CD4-positive, alpha-beta memory T cell (primary cell): ENCODE measurements at regions not wholly inside any gene's neighbourhood (a gene's known extent, or its start where the extent isn't known, plus 50 kb on each side); places are given as distances from the start of the nearest gene placed in this dataset.
"Not testable (repeated sequence)": the region's sequence is repeated elsewhere in the genome, so short reads cannot be mapped to it uniquely, and the experiment has no call there.

ENCODE experiments used
- CTCF ChIA-PET: fragments of 350-600 bp; sonication (Branson Sonifier 250); formaldehyde crosslinking; loops from one replicate; lab custom pipeline; 2021; ENCODE audit warnings: inconsistent platforms; ENCODE audit not compliant: partially characterized antibody; lab: Charles Lee
- POLR2A ChIA-PET: fragments of 350-600 bp; sonication (Branson Sonifier 250); formaldehyde crosslinking; loops from one replicate; lab custom pipeline; 2021; ENCODE audit not compliant: partially characterized antibody; lab: Charles Lee
- DNase-seq, 5 donors: peaks; one replicate each; pipeline versions ENCODE4 v3.0.0 to v3.0.0-alpha.2; 2020 to 2022; ENCODE audit warnings: mixed read lengths in 1 of 5
- H3K27ac ChIP-seq: one replicate; pipeline ENCODE4 v1.7.0; 2013; ENCODE audit warnings: low read depth, low read length
- H3K27me3 ChIP-seq: 2 replicates; pipeline ENCODE4 v1.7.0; 2013; ENCODE audit warnings: mild to moderate bottlenecking, low read length, moderate library complexity; ENCODE audit not compliant: insufficient read depth
- H3K36me3 ChIP-seq: 2 replicates; pipeline ENCODE4 v1.7.0; 2013; ENCODE audit warnings: mild to moderate bottlenecking, low read length, moderate library complexity; ENCODE audit not compliant: insufficient read depth
- H3K4me1 ChIP-seq: 2 replicates; pipeline ENCODE4 v1.7.0; 2013; ENCODE audit warnings: mild to moderate bottlenecking, low read length, moderate library complexity; ENCODE audit not compliant: insufficient read depth
- H3K4me3 ChIP-seq, 2 donors: one replicate each; pipeline ENCODE4 v1.7.0; 2013; ENCODE audit warnings: low read length in 2 of 2, mild to moderate bottlenecking in 1 of 2
- H3K9me3 ChIP-seq, 2 donors: one replicate each; pipeline ENCODE4 v1.7.0; 2013; ENCODE audit warnings: low read length in 2 of 2, control low read depth in 1 of 2; ENCODE audit not compliant: control insufficient read depth in 1 of 2
- H3K27ac Mint-ChIP-seq, 7 donors: one replicate each; pipeline ENCODE4 v1.8.0; 2020 to 2021; ENCODE audit warnings: mixed read lengths in 7 of 7, mild to moderate bottlenecking in 6 of 7, inconsistent platforms in 3 of 7, moderate library complexity in 3 of 7
- H3K27me3 Mint-ChIP-seq, 2 donors: one replicate each; pipeline ENCODE4 v1.8.0; 2020 to 2021; ENCODE audit warnings: mixed read lengths in 2 of 2
- H3K36me3 Mint-ChIP-seq, 2 donors: one replicate each; pipeline ENCODE4 v1.8.0; 2020 to 2021; ENCODE audit warnings: mixed read lengths in 2 of 2, inconsistent platforms in 1 of 2, mild to moderate bottlenecking in 1 of 2
- H3K4me1 Mint-ChIP-seq, 4 donors: one replicate each; pipeline ENCODE4 v1.8.0; 2020 to 2021; ENCODE audit warnings: mixed read lengths in 4 of 4, mild to moderate bottlenecking in 1 of 4
- H3K4me3 Mint-ChIP-seq, 8 donors: one replicate each; pipeline ENCODE4 v1.8.0; 2020 to 2021; ENCODE audit warnings: mixed read lengths in 8 of 8, mild to moderate bottlenecking in 7 of 8, moderate library complexity in 6 of 8, inconsistent platforms in 3 of 8
- H3K9me3 Mint-ChIP-seq, 8 donors: one replicate each; pipeline ENCODE4 v1.8.0; 2020 to 2021; ENCODE audit warnings: mixed read lengths in 8 of 8, mild to moderate bottlenecking in 5 of 8, inconsistent platforms in 3 of 8, moderate library complexity in 1 of 8
- intact Hi-C: fragments of 100-400 bp; cut with micrococcal nuclease; formaldehyde crosslinking; loops from one replicate; pipeline ENCODE4 v1.15.1; 2023

DNA sequence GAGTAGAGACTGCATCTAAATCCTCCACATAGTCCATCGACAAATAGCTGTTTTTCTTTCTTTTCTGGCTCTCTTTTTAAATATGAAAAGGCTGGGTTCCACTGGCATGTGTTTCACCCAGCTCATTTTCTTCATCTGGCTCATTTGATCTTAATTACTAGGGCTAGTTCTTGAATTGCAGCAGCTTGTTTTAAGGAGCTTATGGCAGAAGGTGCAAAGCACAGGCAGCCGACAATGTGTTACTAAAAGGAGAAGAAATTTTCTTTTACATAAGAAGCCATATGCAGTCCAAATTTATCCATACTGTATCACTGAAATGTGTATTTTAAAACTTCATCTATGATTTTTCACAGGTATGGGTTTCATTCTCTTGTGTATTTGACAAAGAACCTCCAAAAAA lies 205.6 kb upstream of the PTER start:
- ChIA-PET CTCF (no interaction called here), POLR2A (no interaction called here)
- no peak for DNase-seq
- Histone ChIP-seq H3K27ac (no peak overlapping the region), H3K4me3 (no peak overlapping the region), H3K27me3 (no peaks in the 10 kb centered on the region), H3K4me1 (no peaks in the 10 kb centered on the region), H3K9me3 (no peaks in the 10 kb centered on the region), H3K36me3 (no peaks in the 10 kb centered on the region)
- Mint-ChIP-seq H3K27me3 (peaks cover 0 to 3% of the 10 kb centered on the region in 2 donors), H3K4me1 (no peaks in the 10 kb centered on the region), H3K4me3 (no peak overlapping the region), H3K9me3 (peaks cover 2 to 18% (median 10%) of the 10 kb centered on the region in 8 donors), H3K36me3 (no peaks in the 10 kb centered on the region), H3K27ac (no peak overlapping the region)
- intact Hi-C loops, result no loop called here

DNA sequence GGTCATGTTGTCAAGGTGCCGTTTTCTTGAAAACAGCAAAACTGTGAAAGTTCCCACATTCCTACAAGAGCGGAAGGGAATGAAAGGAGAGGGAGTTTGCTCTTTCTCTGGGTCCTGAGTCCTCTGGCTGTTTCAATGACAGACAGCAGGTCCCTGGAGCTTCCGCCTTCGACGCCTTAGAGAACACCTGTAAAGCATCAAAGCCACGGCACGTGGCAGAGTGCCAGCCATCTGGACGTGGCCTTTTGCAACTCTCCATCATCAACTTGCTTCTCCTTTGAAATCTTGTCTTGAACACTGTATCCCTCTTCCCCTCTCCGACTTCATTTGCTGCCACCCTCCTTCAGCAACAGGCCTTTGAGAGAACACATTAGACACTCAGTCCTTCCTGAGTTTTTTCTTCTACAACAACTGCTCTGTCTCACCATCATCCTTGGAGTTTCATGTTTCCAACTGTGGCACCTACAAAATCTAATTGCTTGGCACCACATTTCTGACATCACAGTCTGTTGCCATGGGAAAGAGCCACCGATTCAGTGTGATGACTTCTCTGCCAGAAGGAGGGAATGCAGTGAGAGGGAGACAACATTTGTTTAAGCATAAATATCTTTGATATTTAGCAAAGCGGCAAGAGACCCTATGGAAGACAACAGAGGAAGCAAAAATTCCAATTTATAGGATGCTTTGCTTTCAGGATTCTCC lies 204.9 kb upstream of the PTER start:
- Histone ChIP-seq H3K9me3 (no peaks in the 10 kb centered on the region), H3K4me1 (no peaks in the 10 kb centered on the region), H3K36me3 (no peaks in the 10 kb centered on the region), H3K27me3 (no peaks in the 10 kb centered on the region), H3K4me3 (no peak overlapping the region), H3K27ac (no peak overlapping the region)
- H3K4me3 Mint-ChIP-seq, result no peak overlapping the region
- no peak for DNase-seq
- ChIA-PET POLR2A (no interaction called here), CTCF (no interaction called here)
- intact Hi-C loops, result no loop called here
- H3K4me1 Mint-ChIP-seq, result no peaks in the 10 kb centered on the region
- no peaks in the 10 kb centered on the region for H3K36me3 Mint-ChIP-seq
- peaks cover 0 to 3% of the 10 kb centered on the region in 2 donors for H3K27me3 Mint-ChIP-seq
- no peak overlapping the region for H3K27ac Mint-ChIP-seq
- H3K9me3 Mint-ChIP-seq, result peaks cover 2 to 15% (median 10%) of the 10 kb centered on the region in 8 donors

GRCh38 chr10:16232441-16232840 lies 204.4 kb upstream of the PTER start:
- H3K36me3 ChIP-seq, result no peaks in the 10 kb centered on the region
- no peaks in the 10 kb centered on the region for H3K4me1 ChIP-seq
- Mint-ChIP-seq H3K4me1 (no peaks in the 10 kb centered on the region), H3K9me3 (peaks cover 1 to 10% (median 6%) of the 10 kb centered on the region in 8 donors), H3K4me3 (no peak overlapping the region), H3K36me3 (no peaks in the 10 kb centered on the region), H3K27ac (no peak overlapping the region), H3K27me3 (peaks cover 0 to 3% of the 10 kb centered on the region in 2 donors)
- H3K9me3 ChIP-seq, result no peaks in the 10 kb centered on the region
- intact Hi-C loops, result no loop called here
- no peak overlapping the region for H3K27ac ChIP-seq
- POLR2A ChIA-PET, result no interaction called here
- CTCF ChIA-PET, result no interaction called here
- H3K4me3 ChIP-seq, result no peak overlapping the region
- no peak for DNase-seq
- no peaks in the 10 kb centered on the region for H3K27me3 ChIP-seq

GRCh38 chr10:16234916-16235315 lies 201.9 kb upstream of the PTER start:
- intact Hi-C loops, result no loop called here
- H3K36me3 ChIP-seq, result no peaks in the 10 kb centered on the region
- H3K27ac Mint-ChIP-seq, result no peak overlapping the region
- H3K27me3 ChIP-seq, result no peaks in the 10 kb centered on the region
- no peaks in the 10 kb centered on the region for H3K36me3 Mint-ChIP-seq
- peaks cover 0 to 6% (median 3%) of the 10 kb centered on the region in 8 donors for H3K9me3 Mint-ChIP-seq
- H3K4me3 ChIP-seq, result no peak overlapping the region
- no peak overlapping the region for H3K4me3 Mint-ChIP-seq
- POLR2A ChIA-PET, result no interaction called here
- H3K4me1 Mint-ChIP-seq, result no peaks in the 10 kb centered on the region
- no peaks in the 10 kb centered on the region for H3K9me3 ChIP-seq
- H3K27ac ChIP-seq, result no peak overlapping the region
- H3K27me3 Mint-ChIP-seq, result peaks cover 0 to 3% of the 10 kb centered on the region in 2 donors
- H3K4me1 ChIP-seq, result no peaks in the 10 kb centered on the region
- no peak for DNase-seq
- CTCF ChIA-PET, result no interaction called here

DNA sequence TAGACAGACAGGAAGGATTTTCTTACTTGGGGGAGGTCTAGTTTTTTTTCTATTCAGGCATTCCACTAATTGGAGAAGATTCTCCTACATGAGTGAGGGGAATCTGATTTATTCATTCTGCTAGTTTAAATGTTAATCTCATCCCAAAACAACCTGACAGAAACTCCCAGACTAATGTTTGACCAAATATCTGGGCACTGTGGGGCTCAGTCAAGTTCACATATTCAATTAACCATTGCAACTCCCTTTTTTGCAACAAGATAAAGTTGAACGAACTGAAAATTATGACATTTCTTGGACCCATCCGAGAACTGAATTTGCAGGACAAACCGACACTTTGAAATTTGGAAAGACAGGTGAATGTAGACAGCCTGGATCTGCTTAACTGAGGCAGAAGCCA lies 194.4 kb upstream of the PTER start:
- no peaks in the 10 kb centered on the region for H3K9me3 ChIP-seq
- H3K36me3 ChIP-seq, result no peaks in the 10 kb centered on the region
- peaks cover 2 to 5% of the 10 kb centered on the region in 2 donors for H3K27me3 Mint-ChIP-seq
- no peak overlapping the region for H3K4me3 ChIP-seq
- DNase-seq, result no peak
- no peak overlapping the region for H3K27ac ChIP-seq
- intact Hi-C loops, result no loop called here
- H3K4me1 ChIP-seq, result no peaks in the 10 kb centered on the region
- ChIA-PET POLR2A (no interaction called here), CTCF (interaction anchor here (1.3 kb wide), 1 partner anchor 10 kb away, joined by 3 read pairs; no protein-coding TSS in a partner anchor)
- H3K4me3 Mint-ChIP-seq, result no peak overlapping the region
- no peaks in the 10 kb centered on the region for H3K36me3 Mint-ChIP-seq
- H3K9me3 Mint-ChIP-seq, result peaks cover 0 to 12% (median 3%) of the 10 kb centered on the region in 8 donors
- no peak overlapping the region for H3K27ac Mint-ChIP-seq
- no peaks in the 10 kb centered on the region for H3K4me1 Mint-ChIP-seq
- H3K27me3 ChIP-seq, result no peaks in the 10 kb centered on the region

DNA sequence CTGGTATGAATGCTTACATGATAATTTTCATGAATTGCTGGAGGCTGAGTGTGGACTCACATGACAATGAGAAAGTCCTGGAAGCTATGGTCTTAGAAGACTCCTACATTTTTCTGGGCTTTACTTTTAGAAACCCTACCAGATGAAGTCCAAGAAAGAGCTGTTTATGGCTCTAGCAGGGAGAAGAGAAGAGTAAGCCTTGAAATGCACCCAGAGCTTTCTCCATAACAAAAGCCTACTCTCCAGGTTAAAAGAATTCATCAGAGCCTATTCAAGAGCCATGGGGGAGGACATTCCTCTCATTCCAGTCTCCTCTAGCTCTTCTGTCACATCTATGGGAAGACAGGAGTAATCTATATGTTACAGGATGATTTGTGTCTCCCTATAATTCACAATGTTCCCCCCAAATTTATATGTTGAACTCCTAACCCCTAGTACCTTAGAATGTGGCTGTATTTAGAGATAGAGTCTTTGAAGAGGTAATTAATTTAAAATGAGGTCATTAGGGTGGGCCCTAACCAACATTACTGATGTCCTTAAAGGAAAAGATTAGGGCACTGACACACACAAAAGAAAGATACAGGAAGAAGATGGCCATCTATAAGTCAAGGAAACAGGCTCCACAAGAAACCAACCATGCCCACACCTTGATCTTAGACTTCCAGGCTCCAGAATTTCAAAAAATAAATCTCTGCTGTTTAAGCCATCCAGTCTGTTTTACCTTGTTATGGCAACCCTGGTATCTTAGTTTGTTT lies 193.8 kb upstream of the PTER start:
- H3K4me3 Mint-ChIP-seq, result no peak overlapping the region
- no peaks in the 10 kb centered on the region for H3K4me1 Mint-ChIP-seq
- H3K4me1 ChIP-seq, result no peaks in the 10 kb centered on the region
- no peaks in the 10 kb centered on the region for H3K36me3 ChIP-seq
- no peaks in the 10 kb centered on the region for H3K27me3 ChIP-seq
- ChIA-PET POLR2A (interaction anchor here (0.5 kb wide), 1 partner anchor 181 kb away, joined by 3 read pairs; no protein-coding TSS in a partner anchor), CTCF (interaction anchor here (1.3 kb wide), 1 partner anchor 9 kb away, joined by 3 read pairs; no protein-coding TSS in a partner anchor)
- H3K36me3 Mint-ChIP-seq, result no peaks in the 10 kb centered on the region
- no peak overlapping the region for H3K27ac Mint-ChIP-seq
- peaks cover 2 to 6% of the 10 kb centered on the region in 2 donors for H3K27me3 Mint-ChIP-seq
- intact Hi-C loops, result no loop called here
- H3K9me3 Mint-ChIP-seq, result peaks cover 0 to 12% (median 3%) of the 10 kb centered on the region in 8 donors
- H3K9me3 ChIP-seq, result no peaks in the 10 kb centered on the region
- no peak overlapping the region for H3K4me3 ChIP-seq
- no peak for DNase-seq
- H3K27ac ChIP-seq, result no peak overlapping the region

DNA sequence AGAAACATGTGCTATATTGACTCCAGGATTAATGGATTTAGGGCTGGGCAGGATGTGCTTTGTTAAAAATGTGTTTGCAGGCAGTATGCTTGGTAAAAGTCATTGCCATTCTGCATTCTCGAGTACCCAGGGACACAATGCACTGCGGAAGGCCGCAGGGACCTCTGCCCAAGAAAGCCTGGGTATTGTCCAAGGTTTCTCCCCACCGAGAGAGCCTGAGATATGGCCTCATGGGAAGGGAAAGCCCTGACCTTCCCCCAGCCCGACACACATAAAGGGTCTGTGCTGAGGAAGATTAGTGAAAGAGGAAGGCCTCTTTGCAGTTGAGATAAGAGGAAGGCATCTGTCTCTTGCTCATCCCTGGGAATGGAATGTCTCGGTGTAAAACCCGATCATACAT lies 186.7 kb upstream of the PTER start:
- intact Hi-C loops, CTCF ChIA-PET: not testable (repeated sequence)

More for the DNA sequence above, 186.7 kb upstream of the PTER start:
- H3K4me1 Mint-ChIP-seq, POLR2A ChIA-PET, H3K27ac Mint-ChIP-seq, H3K9me3 ChIP-seq, DNase-seq, H3K4me1 ChIP-seq, H3K27ac ChIP-seq, H3K4me3 Mint-ChIP-seq, H3K4me3 ChIP-seq, H3K36me3 ChIP-seq, H3K27me3 ChIP-seq, H3K27me3 Mint-ChIP-seq, H3K36me3 Mint-ChIP-seq: not testable (repeated sequence)
- H3K9me3 Mint-ChIP-seq, result peaks cover 0 to 14% (median 6%) of the 10 kb centered on the region in 8 donors
